Urinary bladder (tissue), 3 donors: ENCODE measurements at regions not wholly inside any gene's neighbourhood (a gene's known extent, or its start where the extent isn't known, plus 50 kb on each side); places are given as distances from the start of the nearest gene placed in this dataset.

Experiments used
- DNase-seq: peaks from one replicate; pipeline ENCODE4 v3.0.0-alpha.2; 2015; ENCODE audit errors: extremely low spot score
- H3K27ac ChIP-seq: one replicate; pipeline ENCODE4 v1.5.1; 2013; ENCODE audit warnings: low read depth, mild to moderate bottlenecking, moderate library complexity
- H3K36me3 ChIP-seq: one replicate; pipeline ENCODE4 v1.6.1; 2013; ENCODE audit warnings: mild to moderate bottlenecking, moderate library complexity; ENCODE audit not compliant: insufficient read depth
- H3K4me1 ChIP-seq: one replicate; pipeline ENCODE4 v1.6.1; 2013; ENCODE audit warnings: mild to moderate bottlenecking, moderate library complexity; ENCODE audit not compliant: insufficient read depth
- H3K4me3 ChIP-seq: one replicate; pipeline ENCODE4 v1.5.1; 2013; ENCODE audit warnings: low read depth, low read length
- WGBS: extraction: QIAGEN DNeasy Blood & Tissue Kit; methylation state at CpG from one replicate; pipeline ENCODE4 v1.1.7; 2013; 5-methylcytosine and 5-hydroxymethylcytosine counted together
- donor health status: healthy with polysubstance abuse.
- donor health status: healthy.

DNA sequence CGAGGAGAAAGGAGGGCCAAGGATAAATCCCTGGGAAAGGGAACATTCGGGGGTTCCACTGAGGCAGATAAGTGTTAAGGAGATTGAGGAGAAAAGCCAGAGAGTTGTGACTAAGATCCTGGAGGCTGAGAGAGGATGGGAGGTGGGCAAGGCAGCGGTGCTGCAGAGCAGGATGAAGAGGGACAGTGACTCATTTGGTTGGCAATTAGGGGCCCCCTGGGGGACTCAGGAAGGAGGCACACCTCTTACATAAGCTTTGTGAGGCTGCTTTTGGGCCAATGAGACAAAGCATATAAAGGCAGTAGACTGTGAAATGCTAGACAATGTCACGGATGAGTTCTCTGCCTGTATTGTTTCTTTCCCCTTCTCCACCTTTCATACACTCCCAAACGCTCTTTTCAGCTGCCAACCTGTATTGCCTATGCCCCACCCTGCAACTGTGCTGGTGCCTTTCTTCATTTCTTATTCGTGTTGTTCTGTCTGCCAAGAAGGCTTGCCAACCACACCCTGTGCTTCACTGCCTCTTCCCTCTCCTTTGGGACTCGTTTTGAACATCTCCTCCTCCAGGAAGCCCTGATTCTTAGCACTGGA is 246.8 kb upstream of the KIRREL3 start:
- 80% methylated on average over 7 of the region's 7 CpGs for WGBS
- no peak for DNase-seq
- Histone ChIP-seq H3K4me3 (no peak overlapping the region), H3K4me1 (peaks cover 2% of the 10 kb centered on the region), H3K36me3 (no peaks in the 10 kb centered on the region), H3K27ac (no peak overlapping the region)

DNA sequence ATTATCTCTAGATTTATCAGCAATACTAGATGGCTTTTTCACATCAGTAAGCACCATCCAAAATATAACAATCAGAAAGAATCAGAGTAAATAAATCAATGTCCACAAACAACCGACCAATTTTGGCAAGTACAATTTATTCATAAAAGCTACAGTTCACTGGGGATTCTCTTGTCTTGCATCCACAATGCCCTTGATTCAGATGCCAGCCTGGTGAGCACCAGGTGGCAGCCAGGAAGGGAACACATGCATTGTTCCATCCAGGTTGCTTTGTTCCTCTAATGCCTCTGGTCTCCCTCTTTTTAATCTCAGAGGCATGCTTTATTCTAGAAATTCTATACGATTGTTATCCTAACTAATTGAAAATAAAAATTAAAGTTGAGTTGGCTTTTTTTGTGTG is 242.1 kb upstream of the KIRREL3 start:
- no peaks in the 10 kb centered on the region for H3K36me3 ChIP-seq
- DNase-seq = no peak
- H3K4me1 ChIP-seq = no peaks in the 10 kb centered on the region
- H3K27ac ChIP-seq = no peak overlapping the region
- 60% methylated on average over 2 of the region's 2 CpGs for WGBS
- H3K4me3 ChIP-seq = no peak overlapping the region

DNA sequence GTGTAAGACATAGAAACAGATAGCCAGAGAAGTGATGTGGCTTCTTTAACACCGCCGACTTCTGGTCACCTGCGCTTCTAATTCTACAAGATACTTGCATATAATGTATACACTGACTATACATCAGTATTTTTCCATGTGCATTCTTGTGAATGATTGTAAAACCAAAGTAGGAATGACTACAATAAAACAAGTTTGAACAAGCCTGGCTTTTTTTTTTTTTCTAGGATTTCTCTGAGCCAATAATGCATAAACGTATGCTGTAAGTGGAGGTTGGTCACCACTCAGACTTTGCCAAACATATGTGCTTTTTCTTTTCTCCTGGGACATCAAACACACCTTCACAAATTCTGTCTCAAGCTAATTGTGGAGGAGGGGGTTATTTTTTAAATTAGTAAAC is 237.8 kb upstream of the KIRREL3 start:
- Histone ChIP-seq H3K4me3 (no peak overlapping the region), H3K36me3 (no peaks in the 10 kb centered on the region), H3K27ac (no peak overlapping the region), H3K4me1 (no peaks in the 10 kb centered on the region)
- WGBS = 89% methylated on average over 4 of the region's 4 CpGs
- no peak for DNase-seq

DNA sequence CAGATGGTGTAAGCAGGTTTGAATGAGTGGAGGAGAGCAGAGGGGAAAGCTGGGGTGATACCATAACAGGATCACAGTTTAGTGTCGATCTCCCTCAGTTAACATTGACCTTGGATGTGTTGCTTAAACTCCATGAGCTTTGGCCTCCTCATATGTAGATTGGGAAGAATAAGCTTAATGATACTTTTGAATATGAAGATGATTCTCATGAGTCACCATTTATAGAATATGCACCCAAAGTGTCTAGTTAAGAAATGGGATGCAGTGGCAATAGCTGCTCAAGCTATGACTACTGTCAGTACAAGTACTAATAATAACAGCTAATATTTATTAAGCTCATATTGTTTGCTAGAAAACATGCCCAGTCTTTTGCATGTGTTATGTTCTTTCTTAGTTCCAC is 236.2 kb upstream of the KIRREL3 start:
- no peaks in the 10 kb centered on the region for H3K36me3 ChIP-seq
- H3K27ac ChIP-seq = no peak overlapping the region
- H3K4me1 ChIP-seq = no peaks in the 10 kb centered on the region
- DNase-seq = no peak
- WGBS = 98% methylated on average over 1 of the region's 1 CpG
- H3K4me3 ChIP-seq = no peak overlapping the region

DNA sequence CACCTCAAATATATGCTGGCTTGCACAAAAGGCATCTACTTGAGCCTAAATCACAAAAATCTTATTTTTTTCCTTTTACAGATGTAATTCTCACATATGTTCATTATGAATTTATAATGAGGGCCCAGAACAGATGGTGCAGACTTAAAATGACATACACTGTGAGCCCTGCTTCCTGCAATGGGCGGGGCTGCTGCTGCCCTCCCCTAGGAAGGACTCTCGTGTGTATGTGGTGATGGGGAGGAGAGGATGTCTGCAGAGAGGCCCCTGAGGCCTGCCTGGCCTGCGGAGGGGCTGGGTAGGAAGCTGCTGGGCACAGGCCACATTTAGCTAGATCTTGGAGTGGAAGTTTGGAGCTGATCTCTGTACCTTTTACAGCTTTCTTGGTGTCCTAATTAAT is 233.4 kb upstream of the KIRREL3 start:
- Histone ChIP-seq H3K4me1 (no peaks in the 10 kb centered on the region), H3K4me3 (no peak overlapping the region), H3K27ac (no peak overlapping the region), H3K36me3 (no peaks in the 10 kb centered on the region)
- 55% methylated on average over 3 of the region's 3 CpGs for WGBS
- DNase-seq = no peak

DNA sequence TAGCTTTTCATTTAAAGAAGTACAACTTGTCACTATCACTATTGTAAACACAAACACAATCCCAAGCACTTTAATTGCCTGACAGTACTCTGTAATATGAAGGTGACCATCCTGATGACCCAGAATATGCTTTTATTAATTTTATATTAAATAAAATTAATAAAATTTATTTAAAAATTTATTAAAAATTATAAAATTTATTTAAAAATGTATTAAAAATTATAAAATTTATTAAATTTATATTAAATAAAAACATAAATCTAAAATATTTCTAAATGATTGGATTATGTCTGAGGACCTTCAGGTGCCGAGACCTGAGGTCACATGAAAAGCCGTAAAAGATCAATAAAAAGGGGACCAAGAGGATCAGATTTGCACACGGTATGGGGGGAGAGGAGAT is 229.8 kb upstream of the KIRREL3 start:
- no peak overlapping the region for H3K4me3 ChIP-seq
- DNase-seq = no peak
- no peak overlapping the region for H3K27ac ChIP-seq
- H3K36me3 ChIP-seq = no peaks in the 10 kb centered on the region
- H3K4me1 ChIP-seq = no peaks in the 10 kb centered on the region
- WGBS = 89% methylated on average over 3 of the region's 3 CpGs

DNA sequence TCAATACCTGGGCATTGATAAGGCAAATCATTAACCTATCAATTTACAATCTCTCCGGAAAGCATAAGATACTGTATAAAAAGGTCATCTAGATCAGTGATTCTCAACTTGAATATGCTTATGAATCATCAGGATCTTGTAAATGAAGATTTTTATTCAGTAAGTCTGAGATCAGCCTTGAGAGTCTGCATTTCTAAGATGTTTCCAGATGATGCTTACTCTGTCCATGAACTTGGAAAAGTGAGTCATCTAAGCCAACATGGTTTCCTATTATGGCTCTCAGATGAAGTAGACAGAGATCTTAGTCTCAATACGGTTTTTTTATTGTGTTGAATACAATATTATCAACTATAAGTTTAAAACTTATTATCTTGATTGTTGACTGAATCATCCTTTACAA is 226.4 kb upstream of the KIRREL3 start:
- Histone ChIP-seq H3K4me3 (no peak overlapping the region), H3K4me1 (no peaks in the 10 kb centered on the region), H3K36me3 (no peaks in the 10 kb centered on the region), H3K27ac (no peak overlapping the region)
- WGBS = 67% methylated on average over 2 of the region's 2 CpGs
- no peak for DNase-seq

DNA sequence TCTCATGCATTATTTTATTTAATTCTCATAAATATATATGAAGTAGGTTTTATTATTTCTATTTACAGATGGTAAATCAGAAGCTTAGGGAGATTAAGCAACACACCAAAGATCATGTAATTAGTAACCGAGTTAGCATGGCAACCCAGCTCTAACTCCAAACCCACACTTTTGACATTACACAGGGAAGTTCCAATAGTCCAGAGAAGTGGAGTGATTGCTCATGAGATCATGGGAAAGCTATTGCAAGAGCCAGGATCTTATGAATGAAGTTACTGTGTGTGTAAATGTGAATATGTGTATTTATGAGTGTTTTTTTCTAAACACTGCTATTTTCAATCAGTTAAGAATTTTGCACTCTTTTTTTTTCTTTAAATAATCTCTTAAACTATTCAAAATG is 225.8 kb upstream of the KIRREL3 start:
- no peak overlapping the region for H3K4me3 ChIP-seq
- no peaks in the 10 kb centered on the region for H3K4me1 ChIP-seq
- 77% methylated on average over 1 of the region's 1 CpG for WGBS
- H3K27ac ChIP-seq = no peak overlapping the region
- no peak for DNase-seq
- H3K36me3 ChIP-seq = no peaks in the 10 kb centered on the region

DNA sequence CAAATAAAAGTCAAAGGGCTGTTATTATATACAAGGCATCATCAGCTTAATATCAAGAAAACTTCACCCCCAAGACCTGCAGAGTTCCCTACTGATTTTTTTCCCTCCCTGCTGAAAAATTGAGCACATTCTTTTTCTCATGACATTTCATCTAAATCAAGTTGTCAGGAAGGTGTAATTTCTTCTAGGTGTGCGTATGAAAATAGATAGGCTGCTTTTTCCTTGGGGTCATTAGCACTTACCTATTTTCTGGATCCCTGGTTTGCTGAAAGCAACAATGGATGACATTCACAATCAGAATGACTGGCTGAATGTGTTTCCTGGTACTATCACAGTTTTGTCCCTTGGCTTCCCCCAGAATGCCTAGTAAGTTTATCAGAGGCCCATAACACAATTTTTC is 225.0 kb upstream of the KIRREL3 start:
- Histone ChIP-seq H3K27ac (no peak overlapping the region), H3K4me3 (no peak overlapping the region), H3K36me3 (no peaks in the 10 kb centered on the region), H3K4me1 (no peaks in the 10 kb centered on the region)
- DNase-seq = no peak
- WGBS = 90% methylated on average over 1 of the region's 1 CpG

DNA sequence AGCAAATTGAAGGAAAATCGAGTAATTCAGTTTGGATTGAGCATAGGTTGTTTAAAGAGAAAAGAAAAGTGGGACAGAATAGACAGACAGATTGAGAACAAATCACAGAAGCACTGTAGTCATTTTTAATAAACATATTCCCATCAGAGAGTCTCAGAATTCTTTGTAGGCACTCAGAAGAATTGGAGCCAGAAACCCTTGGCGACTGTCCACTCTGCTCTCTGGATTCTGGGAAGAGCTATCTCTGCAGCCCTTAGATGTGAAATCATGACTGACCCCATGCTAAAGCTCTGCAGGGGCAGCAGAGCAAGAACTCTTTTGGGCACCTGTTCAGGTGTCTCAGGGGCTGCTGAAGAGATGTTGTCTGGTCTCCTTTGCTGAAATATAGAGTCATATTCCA is 223.7 kb upstream of the KIRREL3 start:
- Histone ChIP-seq H3K4me1 (no peaks in the 10 kb centered on the region), H3K27ac (no peak overlapping the region), H3K4me3 (no peak overlapping the region), H3K36me3 (no peaks in the 10 kb centered on the region)
- DNase-seq = no peak
- WGBS = 50% methylated on average over 2 of the region's 2 CpGs

DNA sequence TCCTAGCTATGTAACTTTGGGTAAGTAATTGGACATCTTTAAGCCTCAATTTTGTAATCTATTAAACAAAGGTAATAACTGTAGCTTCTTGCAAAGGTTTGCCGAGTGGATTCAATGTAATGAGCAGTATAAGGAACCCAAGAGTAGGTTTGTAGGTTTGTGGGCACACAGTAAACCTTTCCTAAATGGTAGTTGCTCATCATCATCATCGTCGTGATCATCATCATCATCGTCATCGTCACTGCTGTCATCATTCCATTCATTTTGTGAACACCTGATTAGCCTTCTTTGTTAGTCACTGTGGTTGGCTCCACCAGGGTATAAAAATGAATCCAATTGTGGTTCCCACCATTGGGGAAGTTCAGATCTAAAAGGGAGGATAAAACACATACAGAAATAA is 223.1 kb upstream of the KIRREL3 start:
- Histone ChIP-seq H3K4me1 (no peaks in the 10 kb centered on the region), H3K4me3 (no peak overlapping the region), H3K27ac (no peak overlapping the region), H3K36me3 (no peaks in the 10 kb centered on the region)
- WGBS = 97% methylated on average over 5 of the region's 5 CpGs
- no peak for DNase-seq

DNA sequence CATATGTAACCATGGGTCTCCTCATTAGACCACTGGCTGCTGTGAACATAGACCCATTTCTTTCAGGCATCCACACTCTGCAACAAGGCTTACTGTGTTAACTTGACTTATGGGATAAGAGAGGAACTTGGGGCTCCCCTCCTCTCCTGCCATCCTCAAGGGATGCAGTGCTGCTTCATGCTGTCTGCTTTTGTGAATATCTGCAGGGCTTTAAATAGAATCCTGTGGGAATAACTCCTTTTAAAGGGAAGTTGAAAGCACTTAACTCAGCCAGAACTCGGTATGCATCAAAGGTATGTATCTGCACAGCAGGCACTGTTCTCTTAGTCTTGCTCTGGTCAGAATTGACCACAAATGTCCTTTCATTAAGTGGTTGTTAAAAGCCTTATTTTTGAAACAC is 222.5 kb upstream of the KIRREL3 start:
- DNase-seq = no peak
- no peaks in the 10 kb centered on the region for H3K36me3 ChIP-seq
- WGBS = 35% methylated on average over 1 of the region's 1 CpG
- H3K4me3 ChIP-seq = no peak overlapping the region
- no peaks in the 10 kb centered on the region for H3K4me1 ChIP-seq
- no peak overlapping the region for H3K27ac ChIP-seq

DNA sequence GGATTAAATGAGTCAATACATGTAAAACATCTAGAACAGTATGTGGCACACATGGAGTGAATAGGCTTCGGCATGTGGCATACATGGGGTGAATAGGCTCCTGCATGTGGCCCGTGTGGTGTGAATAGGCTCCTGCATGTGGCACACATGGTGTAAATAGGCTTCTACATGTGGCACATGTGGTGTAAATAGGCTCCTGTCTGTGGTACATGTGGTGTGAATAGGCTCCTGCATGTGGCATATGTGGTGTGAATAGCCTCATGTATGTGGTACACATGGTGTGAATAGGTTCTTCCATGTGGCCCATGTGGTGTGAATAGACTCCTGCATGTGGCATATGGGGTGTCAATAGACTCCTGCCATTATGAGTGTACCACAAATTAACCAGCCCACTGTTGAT is 219.1 kb upstream of the KIRREL3 start:
- 95% methylated on average over 2 of the region's 2 CpGs for WGBS
- Histone ChIP-seq H3K4me3 (no peak overlapping the region), H3K27ac (no peak overlapping the region), H3K36me3 (no peaks in the 10 kb centered on the region), H3K4me1 (no peaks in the 10 kb centered on the region)
- no peak for DNase-seq

DNA sequence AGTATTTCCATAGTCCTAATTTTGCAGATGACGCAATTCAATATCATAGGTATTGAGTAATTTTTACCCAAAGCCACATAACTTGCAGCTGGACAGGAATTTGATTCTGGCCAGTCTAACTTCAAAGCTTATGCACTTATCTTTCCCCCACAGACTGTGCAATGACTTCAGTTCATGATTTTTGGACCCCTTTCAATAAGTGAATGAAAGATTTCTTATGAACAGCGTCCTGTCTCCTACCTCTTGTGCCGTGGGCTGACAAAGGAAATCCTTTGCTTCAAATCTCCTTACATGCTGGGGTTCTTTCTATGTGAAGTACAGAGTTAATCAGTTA is 217.7 kb upstream of the KIRREL3 start:
- H3K36me3 ChIP-seq = no peaks in the 10 kb centered on the region
- WGBS = 63% methylated on average over 3 of the region's 3 CpGs
- H3K4me3 ChIP-seq = no peak overlapping the region
- H3K27ac ChIP-seq = no peak overlapping the region
- no peak for DNase-seq
- H3K4me1 ChIP-seq = no peaks in the 10 kb centered on the region
